ENCODE measurements at regions not wholly inside any gene's neighbourhood (a gene's known extent, or its start where the extent isn't known, plus 50 kb on each side); places are given as distances from the start of the nearest gene placed in this dataset.

DNA sequence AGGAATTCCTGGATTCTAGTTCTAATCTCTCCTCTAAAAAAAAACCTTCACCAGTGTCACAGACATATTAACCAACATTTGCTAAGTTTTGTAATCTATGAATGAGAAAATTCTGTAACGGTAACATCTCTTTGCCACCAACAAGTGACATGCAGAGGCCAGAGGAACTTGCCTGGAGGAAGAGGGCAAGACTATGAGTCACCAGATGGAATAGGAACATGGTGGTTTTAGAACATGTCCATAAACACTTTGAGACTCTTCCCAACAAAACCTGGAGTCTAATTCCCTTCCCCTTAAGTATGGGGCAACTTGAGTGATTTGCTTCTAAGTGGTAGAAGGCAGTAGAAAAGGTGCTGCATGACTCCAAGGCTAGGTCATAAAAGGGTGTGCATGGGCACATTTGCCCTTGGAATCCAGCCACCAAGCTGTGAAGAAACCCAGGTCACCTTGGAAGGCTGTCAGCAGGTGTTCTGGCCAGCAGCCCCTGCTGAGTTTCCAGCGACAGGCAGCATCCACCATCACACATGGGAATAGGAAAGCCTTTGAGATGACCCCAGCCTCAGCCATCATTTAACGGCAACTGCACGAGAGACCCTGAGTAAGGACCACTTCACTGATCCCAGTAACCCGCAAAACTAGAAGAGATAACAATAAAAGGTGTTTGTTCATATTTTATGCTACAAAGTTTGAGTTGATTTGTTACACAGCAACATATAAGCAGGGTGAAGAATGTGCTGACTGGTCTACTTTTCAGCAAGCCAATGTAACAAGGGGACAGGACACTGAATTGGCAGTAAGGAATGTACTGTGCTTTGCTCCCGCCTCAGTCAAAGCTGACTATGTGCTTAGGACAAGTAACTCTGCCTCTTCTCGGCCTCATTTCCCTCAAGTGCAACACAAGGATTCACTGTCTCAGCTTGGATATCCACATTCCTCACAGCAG is 90.6 kb downstream of the SKA1 start:
- Histone ChIP-seq H3K27me3 (ENCODE audit: control insufficient read depth, insufficient read depth, low read length) (no peaks in the 10 kb centered on the region), H3K4me3 (ENCODE audit: low read depth, low read length) (no peak overlapping the region), H3K36me3 (ENCODE audit: control insufficient read depth, insufficient read depth, low read length) (no peaks in the 10 kb centered on the region)
- TF ChIP-seq, protein P1, sequence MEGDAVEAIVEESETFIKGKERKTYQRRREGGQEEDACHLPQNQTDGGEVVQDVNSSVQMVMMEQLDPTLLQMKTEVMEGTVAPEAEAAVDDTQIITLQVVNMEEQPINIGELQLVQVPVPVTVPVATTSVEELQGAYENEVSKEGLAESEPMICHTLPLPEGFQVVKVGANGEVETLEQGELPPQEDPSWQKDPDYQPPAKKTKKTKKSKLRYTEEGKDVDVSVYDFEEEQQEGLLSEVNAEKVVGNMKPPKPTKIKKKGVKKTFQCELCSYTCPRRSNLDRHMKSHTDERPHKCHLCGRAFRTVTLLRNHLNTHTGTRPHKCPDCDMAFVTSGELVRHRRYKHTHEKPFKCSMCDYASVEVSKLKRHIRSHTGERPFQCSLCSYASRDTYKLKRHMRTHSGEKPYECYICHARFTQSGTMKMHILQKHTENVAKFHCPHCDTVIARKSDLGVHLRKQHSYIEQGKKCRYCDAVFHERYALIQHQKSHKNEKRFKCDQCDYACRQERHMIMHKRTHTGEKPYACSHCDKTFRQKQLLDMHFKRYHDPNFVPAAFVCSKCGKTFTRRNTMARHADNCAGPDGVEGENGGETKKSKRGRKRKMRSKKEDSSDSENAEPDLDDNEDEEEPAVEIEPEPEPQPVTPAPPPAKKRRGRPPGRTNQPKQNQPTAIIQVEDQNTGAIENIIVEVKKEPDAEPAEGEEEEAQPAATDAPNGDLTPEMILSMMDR (IDR thresholded peaks at IDR 0.05; ENCODE audit: insufficient read depth, low read depth, low read length): no peak
- POLR2A ChIA-PET: no interaction called here
- CTCF ChIA-PET: no interaction called here
- DNase-seq (ENCODE audit: low read depth): no peak

DNA sequence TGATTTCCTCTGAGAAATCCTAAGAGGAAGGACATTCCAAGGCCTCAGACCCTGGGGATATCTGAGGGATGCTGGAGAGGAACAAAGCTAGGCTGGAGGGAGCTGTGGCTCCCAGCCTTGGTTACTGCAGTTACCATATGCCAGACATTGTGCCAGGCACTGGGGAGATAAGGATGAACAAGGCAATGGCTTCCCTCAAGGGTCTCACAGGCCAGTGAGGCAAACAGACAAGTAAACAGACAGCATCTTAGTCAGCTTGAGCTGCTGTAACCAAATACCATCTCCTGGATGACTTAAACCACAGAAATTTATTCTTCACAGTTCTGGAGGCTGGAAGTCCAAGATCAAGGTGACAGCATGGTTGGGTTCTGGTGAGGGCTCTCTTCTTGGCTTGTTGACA is 91.8 kb downstream of the SKA1 start:
- no peak overlapping the region for H3K4me3 ChIP-seq (ENCODE audit: low read depth, low read length)
- no peaks in the 10 kb centered on the region for H3K27me3 ChIP-seq (ENCODE audit: control insufficient read depth, insufficient read depth, low read length)
- TF ChIP-seq, protein P1 (IDR thresholded peaks at IDR 0.05; ENCODE audit: insufficient read depth, low read depth, low read length): no peak
- H3K36me3 ChIP-seq (ENCODE audit: control insufficient read depth, insufficient read depth, low read length): no peaks in the 10 kb centered on the region
- DNase-seq (ENCODE audit: low read depth): no peak
- CTCF ChIA-PET: interaction anchor here (0.7 kb wide), 1 partner anchor 65 kb away, joined by 3 read pairs; no protein-coding TSS in a partner anchor
- POLR2A ChIA-PET: no interaction called here

DNA sequence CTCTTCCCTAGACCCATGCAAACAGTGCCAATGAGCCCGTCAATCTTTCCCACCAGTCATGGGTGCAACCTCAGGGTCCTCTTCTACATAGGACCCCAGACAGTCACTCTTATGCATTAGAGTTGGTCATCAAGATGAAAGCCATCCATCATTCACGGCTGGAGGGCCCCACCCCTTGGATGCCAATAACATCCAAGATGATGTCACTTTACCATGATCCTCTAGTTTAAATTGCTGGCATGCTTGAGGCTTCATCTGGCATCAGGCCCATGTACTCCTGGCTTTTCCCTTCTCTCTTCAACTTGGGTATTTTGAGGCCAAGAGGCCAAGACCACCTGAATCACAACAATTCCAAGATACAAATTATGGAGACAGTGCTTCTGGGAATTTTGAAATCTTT is 91.1 kb upstream of the MAPK4 start:
- no peak overlapping the region for H3K4me3 ChIP-seq (ENCODE audit: low read depth, low read length)
- DNase-seq (ENCODE audit: low read depth): no peak
- H3K27me3 ChIP-seq (ENCODE audit: control insufficient read depth, insufficient read depth, low read length): no peaks in the 10 kb centered on the region
- TF ChIP-seq, protein P1 (IDR thresholded peaks at IDR 0.05; ENCODE audit: insufficient read depth, low read depth, low read length): no peak
- POLR2A ChIA-PET: no interaction called here
- CTCF ChIA-PET: no interaction called here
- no peaks in the 10 kb centered on the region for H3K36me3 ChIP-seq (ENCODE audit: control insufficient read depth, insufficient read depth, low read length)

DNA sequence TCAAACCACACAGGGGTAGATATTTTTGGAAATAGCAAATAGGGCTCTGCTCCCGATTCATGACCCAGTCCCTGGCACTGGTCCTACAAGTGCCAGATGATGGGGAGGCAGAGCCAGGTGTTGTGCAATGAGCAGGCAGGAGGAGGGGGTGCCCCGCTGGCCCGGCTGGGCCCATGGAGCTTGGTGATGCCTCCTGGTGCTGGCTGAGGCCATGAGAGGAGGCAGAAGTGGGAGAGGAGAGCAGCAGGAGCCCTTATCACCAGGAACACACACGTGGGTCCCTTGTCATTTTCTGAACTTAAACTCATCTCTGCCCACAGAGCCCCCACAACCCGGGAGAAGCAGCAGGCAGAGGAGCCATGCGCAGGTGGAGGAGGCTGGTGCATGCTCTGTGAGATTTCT is 90.5 kb upstream of the MAPK4 start:
- CTCF ChIA-PET: no interaction called here
- no peak overlapping the region for H3K4me3 ChIP-seq (ENCODE audit: low read depth, low read length)
- no peak for DNase-seq (ENCODE audit: low read depth)
- TF ChIP-seq, protein P1 (IDR thresholded peaks at IDR 0.05; ENCODE audit: insufficient read depth, low read depth, low read length): no peak
- no peaks in the 10 kb centered on the region for H3K36me3 ChIP-seq (ENCODE audit: control insufficient read depth, insufficient read depth, low read length)
- POLR2A ChIA-PET: no interaction called here
- H3K27me3 ChIP-seq (ENCODE audit: control insufficient read depth, insufficient read depth, low read length): no peaks in the 10 kb centered on the region

DNA sequence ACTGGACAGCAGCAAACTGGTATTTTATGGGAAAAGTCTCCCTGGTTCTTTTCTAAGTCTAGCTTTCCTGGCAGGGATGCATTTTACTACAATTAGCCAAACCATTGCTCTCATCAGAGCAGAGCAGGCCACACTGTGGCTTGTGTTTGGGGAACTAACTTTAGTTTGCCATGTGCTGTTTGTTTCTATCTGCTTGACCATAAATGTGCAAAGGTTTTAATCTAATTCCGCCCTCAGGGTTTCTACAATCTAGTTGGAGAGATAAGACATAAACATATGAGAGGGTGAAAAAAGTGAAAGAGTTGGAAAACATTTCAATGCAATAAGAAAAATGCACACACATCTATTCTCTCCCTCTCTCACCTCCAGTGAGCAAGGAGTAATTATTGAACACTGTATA is 86.9 kb upstream of the MAPK4 start:
- ChIA-PET CTCF (interaction anchor here (0.6 kb wide), 1 partner anchor 825 kb away, joined by 3 read pairs; no protein-coding TSS in a partner anchor), POLR2A (no interaction called here)
- H3K27me3 ChIP-seq (ENCODE audit: control insufficient read depth, insufficient read depth, low read length): no peaks in the 10 kb centered on the region
- H3K36me3 ChIP-seq (ENCODE audit: control insufficient read depth, insufficient read depth, low read length): no peaks in the 10 kb centered on the region
- DNase-seq (ENCODE audit: low read depth): no peak
- no peak overlapping the region for H3K4me3 ChIP-seq (ENCODE audit: low read depth, low read length)
- TF ChIP-seq, protein P1 (IDR thresholded peaks at IDR 0.05; ENCODE audit: insufficient read depth, low read depth, low read length): no peak

Data from BJ (cell line).